PC-3 (cell line): ENCODE measurements at regions not wholly inside any gene's neighbourhood (a gene's known extent, or its start where the extent isn't known, plus 50 kb on each side); places are given as distances from the start of the nearest gene placed in this dataset.

Experiments
- ATAC-seq: fragments of 200-7000 bp; cut with Tn5 transposase; 2 replicates; pipeline ENCODE4 v1.9.1; 2020; ENCODE audit warnings: mild to moderate bottlenecking, moderate library complexity
- BruUV-seq: library from RNA; stranded (reverse); fragments of 400-500 nt; replicated peaks from 2 replicates; lab custom pipeline; 2021; lab: Mats Ljungman, UMichigan
- CTCF ChIA-PET: fragments of 300-600 bp; sonication (Branson Sonifier 250); formaldehyde crosslinking; loops from one replicate; lab custom pipeline; 2022; ENCODE audit warnings: antibody characterized with exemption; lab: Charles Lee
- POLR2A ChIA-PET: fragments of 300-600 bp; sonication (Branson Sonifier 250); formaldehyde crosslinking; loops from one replicate; lab custom pipeline; 2022; ENCODE audit warnings: antibody characterized with exemption; ENCODE audit not compliant: unreplicated experiment; lab: Charles Lee
- DNase-seq: peaks from one replicate; pipeline ENCODE4 v3.0.0-alpha.2; 2015
- H2AFZ ChIP-seq: fragments of 300-600 bp; sonication (generic); 2 replicates; pipeline ENCODE4 v1.6.0; 2016; ENCODE audit warnings: antibody characterized with exemption, low read length
- H3F3A ChIP-seq: fragments of 300-600 bp; sonication (generic); one replicate; pipeline ENCODE4 v1.6.0; 2017; ENCODE audit warnings: antibody characterized with exemption, low read length, control low read depth, mild to moderate bottlenecking; ENCODE audit not compliant: unreplicated experiment
- H3K27ac ChIP-seq: fragments of 300-600 bp; sonication (generic); 2 replicates; pipeline ENCODE4 v1.5.1; 2016; ENCODE audit warnings: mild to moderate bottlenecking, low read length
- H3K27me3 ChIP-seq: fragments of 300-600 bp; sonication (generic); 2 replicates; pipeline ENCODE4 v1.6.1; 2016; ENCODE audit warnings: low read length, mixed read lengths
- H3K36me3 ChIP-seq: fragments of 300-600 bp; sonication (generic); 2 replicates; pipeline ENCODE4 v1.6.1; 2016; ENCODE audit warnings: low read depth, mixed run types, low read length, mixed read lengths
- H3K4me1 ChIP-seq: fragments of 300-600 bp; sonication (generic); 2 replicates; pipeline ENCODE4 v1.5.1; 2016; ENCODE audit warnings: low read length; ENCODE audit not compliant: insufficient read depth
- H3K4me2 ChIP-seq: fragments of 300-600 bp; sonication (generic); 2 replicates; pipeline ENCODE4 v1.6.0; 2016; ENCODE audit warnings: low read length
- H3K4me3 ChIP-seq: fragments of 300-600 bp; sonication (generic); 2 replicates; pipeline ENCODE4 v1.5.1; 2016; ENCODE audit warnings: mild to moderate bottlenecking, low read length, mixed read lengths
- H3K79me2 ChIP-seq: fragments of 300-600 bp; sonication (generic); 2 replicates; pipeline ENCODE4 v1.6.1; 2017; ENCODE audit warnings: low read length, mixed read lengths
- H3K9ac ChIP-seq: fragments of 300-600 bp; sonication (generic); 2 replicates; pipeline ENCODE4 v1.6.0; 2016; ENCODE audit warnings: mild to moderate bottlenecking, low read length
- H3K9me2 ChIP-seq: fragments of 300-600 bp; sonication (generic); replicated peaks from 2 replicates; pipeline ENCODE4 v1.6.1; 2016; ENCODE audit warnings: mixed run types, low read length, mixed read lengths
- H3K9me3 ChIP-seq: fragments of 300-600 bp; sonication (generic); 2 replicates; pipeline ENCODE4 v1.6.1; 2016; ENCODE audit warnings: low read length, mixed read lengths
- H4K20me1 ChIP-seq: fragments of 300-600 bp; sonication (generic); 2 replicates; pipeline ENCODE4 v1.6.1; 2016; ENCODE audit warnings: low read length, mixed read lengths
- EZH2 ChIP-seq: fragments of 300-600 bp; sonication (generic); IDR thresholded peaks from one replicate; pipeline ENCODE4 v1.6.1; 2017; ENCODE audit warnings: antibody characterized with exemption, mild to moderate bottlenecking, low read length; ENCODE audit not compliant: unreplicated experiment
- EZH2phosphoT487 ChIP-seq: fragments of 300-600 bp; sonication (generic); IDR thresholded peaks from 2 replicates; pipeline ENCODE4 v1.6.1; 2018; ENCODE audit warnings: mild to moderate bottlenecking, antibody characterized with exemption, low read length, borderline replicate concordance
- intact Hi-C: fragments of 100-400 bp; cut with micrococcal nuclease; formaldehyde crosslinking; loops from 2 replicates; pipeline ENCODE4 v1.9.0; 2023
- TF ChIP-seq, protein P1 (sequence below): fragments of 300-600 bp; sonication (generic); conservative IDR thresholded peaks from 2 replicates; pipeline ENCODE4 v1.5.1; 2017; ENCODE audit warnings: antibody characterized with exemption, low read depth, mild to moderate bottlenecking, low read length

DNA sequence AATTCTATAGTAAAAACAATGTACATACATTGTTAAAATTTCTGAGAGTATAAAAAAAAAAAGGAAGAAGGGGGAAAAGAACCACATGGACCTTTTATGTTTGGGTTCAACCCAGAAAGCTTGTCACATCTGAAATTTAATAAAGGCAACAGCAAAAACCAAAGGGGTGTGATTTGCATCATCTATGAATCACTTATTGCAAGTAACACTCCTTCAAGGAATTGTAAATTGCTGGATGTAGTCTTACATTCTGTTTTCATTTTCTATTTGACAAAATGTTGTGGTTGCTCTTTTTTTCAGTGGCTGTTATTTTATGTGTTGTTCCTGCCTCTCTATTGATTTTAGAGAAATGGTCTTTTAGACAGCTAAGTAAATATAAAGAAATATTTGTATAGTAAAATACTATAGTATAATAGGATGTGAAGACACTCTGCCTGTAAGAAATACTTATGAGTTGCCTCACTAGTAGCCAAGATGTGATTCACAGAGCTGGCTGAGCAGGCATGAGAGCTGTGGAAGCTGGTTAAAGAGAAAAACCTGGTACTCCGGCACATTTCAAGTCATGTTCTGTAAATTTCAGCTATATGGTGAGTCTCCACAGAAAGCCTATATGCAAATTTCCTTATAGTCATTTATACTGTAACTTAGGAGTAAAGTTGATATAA lies 131.1 kb upstream of the CNTLN start:
- ChIA-PET POLR2A (no interaction called here), CTCF (no interaction called here)
- H3K36me3 ChIP-seq, result no peaks in the 10 kb centered on the region
- TF ChIP-seq, protein P1, sequence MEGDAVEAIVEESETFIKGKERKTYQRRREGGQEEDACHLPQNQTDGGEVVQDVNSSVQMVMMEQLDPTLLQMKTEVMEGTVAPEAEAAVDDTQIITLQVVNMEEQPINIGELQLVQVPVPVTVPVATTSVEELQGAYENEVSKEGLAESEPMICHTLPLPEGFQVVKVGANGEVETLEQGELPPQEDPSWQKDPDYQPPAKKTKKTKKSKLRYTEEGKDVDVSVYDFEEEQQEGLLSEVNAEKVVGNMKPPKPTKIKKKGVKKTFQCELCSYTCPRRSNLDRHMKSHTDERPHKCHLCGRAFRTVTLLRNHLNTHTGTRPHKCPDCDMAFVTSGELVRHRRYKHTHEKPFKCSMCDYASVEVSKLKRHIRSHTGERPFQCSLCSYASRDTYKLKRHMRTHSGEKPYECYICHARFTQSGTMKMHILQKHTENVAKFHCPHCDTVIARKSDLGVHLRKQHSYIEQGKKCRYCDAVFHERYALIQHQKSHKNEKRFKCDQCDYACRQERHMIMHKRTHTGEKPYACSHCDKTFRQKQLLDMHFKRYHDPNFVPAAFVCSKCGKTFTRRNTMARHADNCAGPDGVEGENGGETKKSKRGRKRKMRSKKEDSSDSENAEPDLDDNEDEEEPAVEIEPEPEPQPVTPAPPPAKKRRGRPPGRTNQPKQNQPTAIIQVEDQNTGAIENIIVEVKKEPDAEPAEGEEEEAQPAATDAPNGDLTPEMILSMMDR, result no peak
- peaks cover 7% of the 10 kb centered on the region; the same call in 1 of the 2 replicates for H3K4me1 ChIP-seq
- H4K20me1 ChIP-seq, result no peaks in the 10 kb centered on the region
- no peaks in the 10 kb centered on the region for H3F3A ChIP-seq
- BruUV-seq, result no TSS peak
- no peaks in the 10 kb centered on the region for H3K9me3 ChIP-seq
- no peaks in the 10 kb centered on the region for H3K9me2 ChIP-seq
- H2AFZ ChIP-seq, result no peak overlapping the region
- no peaks in the 10 kb centered on the region for H3K27me3 ChIP-seq
- no peak overlapping the region for H3K9ac ChIP-seq
- intact Hi-C loops, result no loop called here
- H3K27ac ChIP-seq, result no peak overlapping the region
- no peaks in the 10 kb centered on the region for H3K79me2 ChIP-seq
- H3K4me2 ChIP-seq, result no peak overlapping the region
- no peak overlapping the region for H3K4me3 ChIP-seq
- ATAC-seq, result peak; percentile 94
- peak; percentile 49 for DNase-seq

DNA sequence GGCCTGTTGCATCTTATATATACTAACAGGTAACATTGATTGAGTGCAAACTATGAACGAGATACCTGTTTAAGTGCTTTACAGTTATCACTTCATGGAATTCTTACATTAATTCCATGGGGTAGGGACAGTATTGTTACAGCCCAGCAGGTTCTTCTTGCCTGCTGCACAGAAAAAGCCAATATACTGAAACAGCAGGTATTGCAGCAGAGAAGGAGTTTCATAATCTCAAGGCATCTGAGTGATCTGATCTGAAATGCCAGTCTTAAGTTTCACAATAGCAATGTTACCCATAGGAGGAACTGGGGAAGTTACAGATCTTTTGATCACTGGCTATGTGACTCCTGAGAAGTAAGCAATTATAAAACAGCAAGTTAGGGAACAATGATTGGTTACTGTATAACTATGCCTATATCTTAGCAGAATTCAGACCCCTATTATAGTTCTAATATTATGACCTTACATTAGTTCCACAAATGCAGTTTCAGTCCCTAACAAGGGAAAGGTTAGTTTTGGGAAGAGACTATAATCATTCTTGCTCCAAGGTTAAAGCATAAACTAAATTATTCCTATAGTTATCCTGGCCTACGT lies 126.5 kb upstream of the BNC2 start:
- no peak overlapping the region for H3K4me2 ChIP-seq
- TF ChIP-seq, protein P1, result no peak
- TF ChIP-seq EZH2, result no peak
- no peak for TF ChIP-seq EZH2phosphoT487
- intact Hi-C loops, result no loop called here
- ATAC-seq (no peak), DNase-seq (no peak)
- POLR2A ChIA-PET, result no interaction called here
- H3K9ac ChIP-seq, result no peak overlapping the region
- no peak overlapping the region for H3K27ac ChIP-seq
- no peak overlapping the region for H2AFZ ChIP-seq
- peaks cover 6% of the 10 kb centered on the region for H3K9me3 ChIP-seq
- H3K4me3 ChIP-seq, result no peak overlapping the region
- no peaks in the 10 kb centered on the region for H3K4me1 ChIP-seq
- no TSS peak for BruUV-seq
- H3K36me3 ChIP-seq, result no peaks in the 10 kb centered on the region; the same call in 1 of the 2 replicates
- no peaks in the 10 kb centered on the region for H3F3A ChIP-seq
- no peaks in the 10 kb centered on the region for H3K79me2 ChIP-seq
- no peaks in the 10 kb centered on the region for H3K9me2 ChIP-seq
- no peaks in the 10 kb centered on the region for H3K27me3 ChIP-seq
- no peaks in the 10 kb centered on the region for H4K20me1 ChIP-seq
- CTCF ChIA-PET, result no interaction called here

DNA sequence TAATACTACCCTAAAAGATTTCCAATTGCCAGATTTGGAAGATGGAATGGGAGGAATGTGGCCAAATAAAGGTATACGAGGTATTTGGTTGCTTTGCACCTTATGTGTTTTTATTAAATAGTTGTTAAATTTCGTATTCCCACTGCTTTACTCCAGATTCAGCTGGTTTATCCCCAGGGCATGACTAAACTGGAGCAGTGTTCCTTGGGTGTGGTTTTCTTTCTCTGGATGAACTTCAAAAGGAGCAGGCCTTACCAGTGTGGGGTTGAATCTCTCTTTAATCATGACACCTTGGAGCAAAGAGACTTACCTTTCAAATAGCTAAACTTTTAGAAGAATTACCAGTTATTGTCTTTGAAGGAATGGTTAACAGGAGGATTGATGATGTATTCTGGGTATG lies 121.7 kb upstream of the BNC2 start:
- H3K4me3 ChIP-seq, result no peak overlapping the region
- H3F3A ChIP-seq, result no peaks in the 10 kb centered on the region
- CTCF ChIA-PET, result interaction anchor here (0.5 kb wide), 1 partner anchor 83 kb away, joined by 3 read pairs; no protein-coding TSS in a partner anchor
- no peaks in the 10 kb centered on the region for H3K27me3 ChIP-seq
- POLR2A ChIA-PET, result no interaction called here
- TF ChIP-seq EZH2phosphoT487 (no peak), EZH2 (no peak)
- TF ChIP-seq, protein P1, result no peak
- no peak overlapping the region for H3K4me2 ChIP-seq
- no peaks in the 10 kb centered on the region for H4K20me1 ChIP-seq
- ATAC-seq (no peak), DNase-seq (no peak)
- H2AFZ ChIP-seq, result no peak overlapping the region
- peaks cover 6% of the 10 kb centered on the region for H3K9me3 ChIP-seq
- no peaks in the 10 kb centered on the region for H3K4me1 ChIP-seq
- H3K9ac ChIP-seq, result no peak overlapping the region
- intact Hi-C loops, result no loop called here
- H3K36me3 ChIP-seq, result no peaks in the 10 kb centered on the region; the same call in 1 of the 2 replicates
- H3K79me2 ChIP-seq, result no peaks in the 10 kb centered on the region
- no TSS peak for BruUV-seq
- no peak overlapping the region for H3K27ac ChIP-seq
- H3K9me2 ChIP-seq, result no peaks in the 10 kb centered on the region
